LNCAP (cell line): ENCODE measurements at regions not wholly inside any gene's neighbourhood (a gene's known extent, or its start where the extent isn't known, plus 50 kb on each side); places are given as distances from the start of the nearest gene placed in this dataset.

Experiments used
- CTCF ChIP-seq: fragments of 450-650 bp; IDR thresholded peaks from 2 replicates; pipeline ENCODE4 v1.5.1; 2017; ENCODE audit warnings: mild to moderate bottlenecking

GRCh38 chr12:22880807-22881206 lies 255.8 kb downstream of the ETNK1 start:
- no peak for TF ChIP-seq CTCF

GRCh38 chr12:22881878-22882385 lies 257.0 kb downstream of the ETNK1 start:
- no peak for TF ChIP-seq CTCF

GRCh38 chr12:22882559-22882958 lies 257.6 kb downstream of the ETNK1 start:
- no peak for TF ChIP-seq CTCF

GRCh38 chr12:22893878-22894277 lies 268.9 kb downstream of the ETNK1 start:
- TF ChIP-seq CTCF = no peak

GRCh38 chr12:22899184-22899583 lies 274.2 kb downstream of the ETNK1 start:
- TF ChIP-seq CTCF = no peak

- no peak for TF ChIP-seq CTCF
These were observed 275.4 kb downstream of the ETNK1 start for GRCh38 chr12:22900401-22900800.

- no peak for TF ChIP-seq CTCF
These were observed 279.5 kb downstream of the ETNK1 start for GRCh38 chr12:22904485-22904884.

- no peak for TF ChIP-seq CTCF
These were observed 291.3 kb downstream of the ETNK1 start for GRCh38 chr12:22916241-22916640.
